IPS DF 6.9 (cell line): ENCODE measurements at regions not wholly inside any gene's neighbourhood (a gene's known extent, or its start where the extent isn't known, plus 50 kb on each side); places are given as distances from the start of the nearest gene placed in this dataset.

Source experiments
- DNase-seq: peaks from one replicate; pipeline ENCODE4 v3.0.0-alpha.2; 2013; ENCODE audit warnings: low read depth, low spot score
- H3K27ac ChIP-seq: one replicate; pipeline ENCODE4 v1.5.1; 2013; ENCODE audit warnings: low read length, control low read depth
- H3K27me3 ChIP-seq: 2 replicates; pipeline ENCODE4 v1.6.1; 2013; ENCODE audit warnings: mild to moderate bottlenecking, low read length; ENCODE audit not compliant: control insufficient read depth, insufficient read depth
- H3K36me3 ChIP-seq: 2 replicates; pipeline ENCODE4 v1.6.1; 2013; ENCODE audit warnings: low read length; ENCODE audit not compliant: control insufficient read depth, insufficient read depth
- H3K4me1 ChIP-seq: 2 replicates; pipeline ENCODE4 v1.6.1; 2013; ENCODE audit warnings: low read length; ENCODE audit not compliant: control insufficient read depth, insufficient read depth
- H3K4me3 ChIP-seq: 2 replicates; pipeline ENCODE4 v1.5.1; 2013; ENCODE audit warnings: mild to moderate bottlenecking, low read length
- H3K9me3 ChIP-seq: 2 replicates; pipeline ENCODE4 v1.6.1; 2013; ENCODE audit warnings: low read length, inconsistent platforms; ENCODE audit not compliant: control insufficient read depth, insufficient read depth
- WGBS: extraction: QIAGEN DNeasy Blood & Tissue Kit; methylation state at CpG from one replicate; pipeline ENCODE4 v1.1.7; 2013; ENCODE audit warnings: mixed read lengths, missing lambda C conversion rate; ENCODE audit not compliant: insufficient read length, insufficient coverage; 5-methylcytosine and 5-hydroxymethylcytosine counted together

- Histone ChIP-seq H3K27me3 (no peaks in the 10 kb centered on the region), H3K4me3 (no peak overlapping the region), H3K27ac (no peak overlapping the region), H3K4me1 (no peaks in the 10 kb centered on the region), H3K9me3 (no peaks in the 10 kb centered on the region), H3K36me3 (no peaks in the 10 kb centered on the region)
- no peak for DNase-seq
- WGBS, result no CpG with 5 or more reads among the region's 14 CpGs
Observed at GRCh38 chr14:85241022-85241855, 288.7 kb upstream of the FLRT2 start.

GRCh38 chr14:85242666-85243065, 287.3 kb upstream of the FLRT2 start:
- Histone ChIP-seq H3K27ac (no peak overlapping the region), H3K36me3 (no peaks in the 10 kb centered on the region), H3K9me3 (no peaks in the 10 kb centered on the region), H3K4me1 (no peaks in the 10 kb centered on the region), H3K27me3 (no peaks in the 10 kb centered on the region), H3K4me3 (no peak overlapping the region)
- DNase-seq, result no peak
- no CpG with 5 or more reads among the region's 4 CpGs for WGBS

- Histone ChIP-seq H3K4me3 (no peak overlapping the region), H3K27ac (no peak overlapping the region), H3K27me3 (no peaks in the 10 kb centered on the region), H3K9me3 (no peaks in the 10 kb centered on the region), H3K36me3 (no peaks in the 10 kb centered on the region), H3K4me1 (no peaks in the 10 kb centered on the region)
- WGBS, result no CpG with 5 or more reads among the region's 1 CpG
- no peak for DNase-seq
Observed at GRCh38 chr14:85243321-85243720, 286.6 kb upstream of the FLRT2 start.

DNA sequence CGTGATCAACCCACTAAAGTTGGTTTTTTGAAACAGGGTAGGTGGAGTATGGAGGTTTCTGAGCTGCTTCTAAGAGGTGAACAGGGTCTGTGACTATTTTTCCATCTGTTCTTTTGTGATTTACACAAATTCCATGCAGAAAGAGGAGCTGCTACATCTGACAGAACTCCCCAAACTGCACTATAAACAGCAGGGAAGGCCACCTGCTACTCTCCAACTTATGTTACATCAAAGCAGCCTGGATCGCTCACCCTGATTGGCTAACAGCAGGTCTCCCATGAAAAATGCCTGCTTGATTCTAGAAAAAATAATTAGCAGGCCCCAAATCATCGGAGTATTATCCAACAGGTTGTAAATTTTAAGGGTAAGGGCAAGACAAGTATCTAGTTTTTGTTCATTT, 282.9 kb upstream of the FLRT2 start:
- no CpG with 5 or more reads among the region's 3 CpGs for WGBS
- no peak overlapping the region for H3K27ac ChIP-seq
- DNase-seq, result no peak

DNA sequence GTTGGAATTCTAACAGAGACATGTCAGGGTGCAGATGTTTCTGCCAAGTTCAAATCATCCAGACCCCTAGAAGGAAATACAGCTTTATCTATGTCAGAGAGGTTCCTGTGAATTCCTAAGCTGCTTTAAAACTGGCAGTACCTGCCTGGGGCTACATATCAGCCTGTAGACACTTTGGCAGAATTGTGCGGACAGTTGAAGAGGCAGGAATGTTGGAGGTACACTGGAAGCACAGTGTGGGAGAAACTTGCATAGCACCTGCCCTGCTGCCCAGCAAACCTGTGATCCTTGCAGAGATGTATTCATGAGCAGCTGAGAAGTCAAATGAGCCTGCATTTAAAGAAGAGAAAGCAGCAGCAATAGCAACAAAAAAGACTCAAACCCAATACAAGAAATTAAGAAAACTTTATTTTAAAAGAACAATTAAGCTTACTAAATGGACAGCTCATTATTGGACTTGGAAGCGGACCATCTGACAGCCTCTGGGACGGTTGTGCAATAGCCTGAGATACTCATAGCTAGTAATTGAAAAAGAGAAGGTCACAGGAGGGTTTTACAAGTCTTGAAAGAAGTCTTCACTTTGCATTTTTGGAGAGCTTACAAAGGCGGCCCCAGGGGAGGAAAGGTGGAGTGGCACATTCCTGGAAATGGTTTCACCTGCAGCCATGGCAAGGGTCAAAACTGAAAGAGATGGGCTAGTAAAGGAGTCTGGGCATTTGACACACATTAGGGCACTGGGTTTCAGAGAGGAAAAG, 280.9 kb upstream of the FLRT2 start:
- no peak for DNase-seq
- no CpG with 5 or more reads among the region's 4 CpGs for WGBS
- Histone ChIP-seq H3K27ac (no peak overlapping the region), H3K9me3 (no peaks in the 10 kb centered on the region), H3K4me1 (peaks cover 2% of the 10 kb centered on the region; the same call in 1 of the 2 replicates), H3K27me3 (no peaks in the 10 kb centered on the region), H3K4me3 (no peak overlapping the region), H3K36me3 (no peaks in the 10 kb centered on the region)

More for the DNA sequence above, 282.9 kb upstream of the FLRT2 start:
- H3K36me3 ChIP-seq, result no peaks in the 10 kb centered on the region
- H3K27me3 ChIP-seq, result no peaks in the 10 kb centered on the region
- no peaks in the 10 kb centered on the region for H3K9me3 ChIP-seq
- no peak overlapping the region for H3K4me3 ChIP-seq
- peaks cover 2% of the 10 kb centered on the region; the same call in 1 of the 2 replicates for H3K4me1 ChIP-seq

DNA sequence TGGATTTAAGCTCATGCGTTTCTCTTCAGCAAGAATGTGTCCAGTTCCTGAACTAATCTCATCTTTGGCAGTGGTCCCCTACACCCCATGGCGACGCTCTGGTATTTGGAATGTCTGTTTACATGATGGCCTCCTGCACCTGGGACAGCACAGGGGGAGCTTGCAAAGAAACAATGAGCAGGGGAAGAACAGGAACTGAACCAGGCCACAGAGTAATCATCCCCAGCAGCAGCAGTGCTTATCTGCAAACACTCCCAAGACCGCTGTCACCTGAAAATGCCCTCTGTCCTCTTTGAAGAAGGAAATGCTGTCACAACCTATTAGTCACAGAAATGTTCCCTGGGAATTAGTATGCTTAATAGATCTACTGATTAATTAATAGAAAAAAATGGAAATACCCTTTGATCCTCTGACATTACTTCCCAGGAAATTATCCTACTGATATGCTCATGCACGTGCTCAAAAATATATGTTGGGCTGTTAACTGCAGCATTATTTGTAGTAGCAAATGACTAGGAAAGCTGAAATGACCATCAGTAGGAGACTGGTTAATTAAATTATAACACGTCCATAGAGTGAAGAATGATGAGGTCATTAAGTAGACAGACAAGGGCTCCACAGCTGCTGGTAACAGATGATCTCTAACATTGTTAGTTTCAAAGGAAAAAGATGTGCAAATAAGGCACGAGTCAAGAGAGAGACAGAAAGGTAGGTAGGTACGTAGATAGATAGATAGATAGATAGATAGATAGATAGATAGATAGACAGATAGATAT, 279.3 kb upstream of the FLRT2 start:
- WGBS, result no CpG with 5 or more reads among the region's 8 CpGs
- Histone ChIP-seq H3K27ac (no peak overlapping the region), H3K9me3 (no peaks in the 10 kb centered on the region), H3K4me3 (no peak overlapping the region), H3K27me3 (no peaks in the 10 kb centered on the region), H3K36me3 (no peaks in the 10 kb centered on the region), H3K4me1 (peaks cover 2% of the 10 kb centered on the region; the same call in 1 of the 2 replicates)
- DNase-seq, result peak; percentile 31

- Histone ChIP-seq H3K4me3 (no peak overlapping the region), H3K27ac (no peak overlapping the region), H3K9me3 (no peaks in the 10 kb centered on the region), H3K27me3 (no peaks in the 10 kb centered on the region), H3K4me1 (peaks cover 2% of the 10 kb centered on the region; the same call in 1 of the 2 replicates), H3K36me3 (no peaks in the 10 kb centered on the region)
- no CpG with 5 or more reads among the region's 1 CpG for WGBS
- DNase-seq, result no peak
Observed at GRCh38 chr14:85252011-85252410, 277.9 kb upstream of the FLRT2 start.

GRCh38 chr14:85254711-85255110, 275.2 kb upstream of the FLRT2 start:
- Histone ChIP-seq H3K27me3 (no peaks in the 10 kb centered on the region), H3K9me3 (no peaks in the 10 kb centered on the region), H3K4me3 (no peak overlapping the region), H3K27ac (no peak overlapping the region), H3K36me3 (no peaks in the 10 kb centered on the region), H3K4me1 (no peaks in the 10 kb centered on the region)
- DNase-seq, result no peak

- Histone ChIP-seq H3K9me3 (no peaks in the 10 kb centered on the region), H3K27me3 (no peaks in the 10 kb centered on the region), H3K4me1 (no peaks in the 10 kb centered on the region), H3K4me3 (no peak overlapping the region), H3K27ac (no peak overlapping the region), H3K36me3 (no peaks in the 10 kb centered on the region)
- no peak for DNase-seq
Observed at GRCh38 chr14:85257287-85257686, 272.7 kb upstream of the FLRT2 start.

DNA sequence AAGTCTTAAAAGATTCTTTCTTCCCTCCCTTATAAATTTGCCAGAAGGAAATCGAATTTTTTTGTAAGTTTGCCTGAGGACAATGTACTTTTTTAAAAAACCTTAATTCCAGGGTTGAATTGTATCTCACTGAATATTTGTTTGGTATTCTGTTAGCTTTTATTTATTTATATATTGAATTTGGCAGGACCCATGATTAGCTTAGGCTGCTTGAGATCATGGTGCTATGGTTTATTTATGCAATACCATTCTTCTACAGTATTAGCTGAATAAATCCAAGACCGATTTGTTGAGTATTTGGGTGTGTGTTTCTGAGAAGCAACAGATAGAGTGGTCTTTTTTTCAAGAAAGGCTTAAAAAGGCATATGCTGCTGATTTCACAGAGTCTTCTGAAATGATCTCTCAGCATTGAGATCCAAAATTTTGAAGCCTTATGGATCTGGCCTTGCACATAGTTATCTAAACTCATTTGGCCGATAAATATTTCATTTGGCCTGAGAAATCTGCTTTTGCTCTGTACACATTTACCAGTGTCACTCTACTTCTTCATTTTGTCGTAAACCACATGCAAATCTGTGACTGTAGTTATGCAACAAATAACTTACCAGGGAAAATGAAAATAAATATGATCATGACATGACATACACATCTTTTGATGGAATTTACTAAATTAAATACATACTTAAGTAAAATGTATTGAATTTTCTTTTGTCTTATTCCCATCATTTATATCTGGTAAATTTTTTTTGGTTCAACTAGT, 265.8 kb upstream of the FLRT2 start:
- H3K36me3 ChIP-seq, result no peaks in the 10 kb centered on the region
- H3K9me3 ChIP-seq, result no peaks in the 10 kb centered on the region
- H3K4me3 ChIP-seq, result no peak overlapping the region
- no peak overlapping the region for H3K27ac ChIP-seq
- DNase-seq, result no peak
- WGBS, result no CpG with 5 or more reads among the region's 4 CpGs
- no peaks in the 10 kb centered on the region for H3K27me3 ChIP-seq
- H3K4me1 ChIP-seq, result no peaks in the 10 kb centered on the region
